Pancreas (tissue), 10 donors: ENCODE measurements at regions not wholly inside any gene's neighbourhood (a gene's known extent, or its start where the extent isn't known, plus 50 kb on each side); places are given as distances from the start of the nearest gene placed in this dataset.
"Not testable (repeated sequence)": the region's sequence is repeated elsewhere in the genome, so short reads cannot be mapped to it uniquely, and the experiment has no call there.

Experiments used
- ATAC-seq, 4 donors: fragments of 200-7000 bp; cut with Tn5 transposase; one replicate each; pipeline versions ENCODE4 v1.8.0 to v1.9.1; 2020; ENCODE audit warnings: mild to moderate bottlenecking in 4 of 4, moderate library complexity in 4 of 4
- DNase-seq, 6 donors: peaks; one replicate each; pipeline ENCODE4 v3.0.0-alpha.2; 2020
- FAIRE-seq: peaks from 2 replicates; lab custom pipeline; 2012; peaks lifted over from hg19 to GRCh38; lab: Jason Lieb, UNC
- H3K27ac ChIP-seq, 4 donors: fragments of 200-600 bp; sonication (generic); 1 replicate in 3 of 4; 2 replicates in 1 of 4; pipeline versions ENCODE4 v1.5.0 to v1.8.0; 2020
- H3K27me3 ChIP-seq, 4 donors: fragments of 200-600 bp; one replicate each; pipeline ENCODE4 v1.8.0; 2021
- H3K36me3 ChIP-seq, 3 donors: fragments of 200-600 bp; sonication (generic) in 1 of 3; one replicate each; pipeline versions ENCODE4 v1.5.0 to v1.8.0; 2020 to 2021
- H3K4me1 ChIP-seq, 3 donors: fragments of 200-600 bp; one replicate each; pipeline ENCODE4 v1.8.0; 2021
- H3K4me3 ChIP-seq, 4 donors: fragments of 200-600 bp; sonication (generic) in 2 of 4; one replicate each; pipeline versions ENCODE4 v1.5.0 to v1.8.0; 2020 to 2021
- H3K9me3 ChIP-seq, 4 donors: fragments of 200-600 bp; one replicate each; pipeline ENCODE4 v1.8.0; 2021
- CTCF ChIP-seq, 4 donors: fragments of 200-600 bp; sonication (generic) in 3 of 4; IDR thresholded peaks; one replicate each; pipeline versions ENCODE4 v1.5.0 to v1.8.0; 2021; ENCODE audit warnings: antibody characterized with exemption in 4 of 4
- WGBS, 2 donors: extraction: QIAGEN DNeasy Blood & Tissue Kit; methylation state at CpG; one replicate each; pipeline ENCODE4 v1.1.7; 2013; 5-methylcytosine and 5-hydroxymethylcytosine counted together
- intact Hi-C, 3 donors: fragments of 100-400 bp; cut with DNase I; formaldehyde crosslinking; loops; one replicate each; pipeline versions ENCODE4 v1.11.1 to v1.14.2; 2022
- donor health status: healthy with polysubstance abuse.
- donor health status: DM: no; HTN: no; CAD: no; lungs with moderate emphysema.
- donor health status: DM: no; HTN: no; CAD: no.
- donor health status: control.
- donor health status: control.
- donor health status: Bipolar disorder and iron deficiency.
- donor health status: DM: yes; HTN: yes; CAD: no.
- donor health status: DM: no; HTN: no; CAD: no.
- donor health status: DM: no; HTN: no; CAD: no.
- donor health status: DM: yes; HTN: yes; CAD: no.

DNA sequence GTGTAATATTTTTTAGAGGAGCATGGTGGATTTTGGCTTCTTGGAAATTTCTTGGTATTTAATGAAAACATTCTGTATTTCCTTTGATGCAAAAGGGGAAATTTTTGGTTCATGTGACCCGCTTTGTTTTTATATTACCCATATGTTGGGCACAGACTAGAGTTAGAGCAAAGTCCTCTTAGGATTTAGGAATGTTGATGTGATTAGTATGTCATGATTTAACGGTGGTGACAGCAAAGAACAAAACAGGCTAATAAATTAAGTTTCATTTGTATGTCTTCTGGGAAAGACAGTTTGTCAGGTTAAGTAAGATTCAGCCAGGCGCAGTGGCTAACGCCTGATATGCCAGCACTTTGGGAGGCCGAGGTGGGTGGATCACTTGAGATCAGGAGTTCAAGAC, 304.6 kb downstream of the REEP3 start:
- no peaks in the 10 kb centered on the region for H3K4me1 ChIP-seq
- 66 to 70% methylated on average over 5 of the region's 5 CpGs for WGBS, 2 donors
- no peak overlapping the region for H3K4me3 ChIP-seq
- H3K27ac ChIP-seq, result no peak overlapping the region
- no peaks in the 10 kb centered on the region for H3K9me3 ChIP-seq
- no peak for TF ChIP-seq CTCF (IDR thresholded peaks at IDR 0.05)
- FAIRE-seq, result no peak
- DNase-seq, result no peak
- ATAC-seq, result no peak
- no peaks in the 10 kb centered on the region for H3K27me3 ChIP-seq
- no peaks in the 10 kb centered on the region for H3K36me3 ChIP-seq
- intact Hi-C loops, result no loop called here

GRCh38 chr10:63827018-63827417, 305.8 kb downstream of the REEP3 start:
- intact Hi-C loops, H3K27me3 ChIP-seq, H3K4me3 ChIP-seq, H3K36me3 ChIP-seq, H3K9me3 ChIP-seq, FAIRE-seq, H3K4me1 ChIP-seq, H3K27ac ChIP-seq, ATAC-seq, DNase-seq: not testable (repeated sequence)
- WGBS, 2 donors, result 57 to 58% methylated on average over 3 of the region's 3 CpGs

DNA sequence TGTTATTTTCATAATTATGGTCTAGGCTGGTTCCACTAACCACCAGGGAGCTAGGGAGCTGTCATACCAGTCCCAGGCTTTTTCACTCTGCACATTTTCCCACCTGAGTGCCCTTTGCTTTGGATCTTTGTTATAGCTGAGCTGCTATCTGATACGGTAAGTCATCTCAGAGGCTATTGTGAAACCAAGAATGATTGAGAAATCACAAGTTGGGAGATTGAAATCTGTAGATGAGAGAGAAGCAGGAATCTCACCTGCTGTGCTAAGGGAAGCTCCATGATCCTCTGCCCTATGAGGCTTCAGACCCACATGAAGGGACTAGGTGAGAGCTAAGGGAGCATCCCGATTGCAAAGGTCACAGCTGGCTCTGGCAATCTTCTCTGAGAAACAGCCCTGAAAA, 307.8 kb downstream of the REEP3 start:
- intact Hi-C loops, result no loop called here
- DNase-seq (no peak), FAIRE-seq (no peak), ATAC-seq (no peak)
- no peak overlapping the region for H3K4me3 ChIP-seq
- TF ChIP-seq CTCF (IDR thresholded peaks at IDR 0.05), result no peak
- H3K9me3 ChIP-seq, result no peaks in the 10 kb centered on the region
- H3K36me3 ChIP-seq, result no peaks in the 10 kb centered on the region
- no peaks in the 10 kb centered on the region for H3K4me1 ChIP-seq
- no peaks in the 10 kb centered on the region for H3K27me3 ChIP-seq
- 47 to 55% methylated on average over 2 of the region's 2 CpGs for WGBS, 2 donors
- H3K27ac ChIP-seq, result no peak overlapping the region

DNA sequence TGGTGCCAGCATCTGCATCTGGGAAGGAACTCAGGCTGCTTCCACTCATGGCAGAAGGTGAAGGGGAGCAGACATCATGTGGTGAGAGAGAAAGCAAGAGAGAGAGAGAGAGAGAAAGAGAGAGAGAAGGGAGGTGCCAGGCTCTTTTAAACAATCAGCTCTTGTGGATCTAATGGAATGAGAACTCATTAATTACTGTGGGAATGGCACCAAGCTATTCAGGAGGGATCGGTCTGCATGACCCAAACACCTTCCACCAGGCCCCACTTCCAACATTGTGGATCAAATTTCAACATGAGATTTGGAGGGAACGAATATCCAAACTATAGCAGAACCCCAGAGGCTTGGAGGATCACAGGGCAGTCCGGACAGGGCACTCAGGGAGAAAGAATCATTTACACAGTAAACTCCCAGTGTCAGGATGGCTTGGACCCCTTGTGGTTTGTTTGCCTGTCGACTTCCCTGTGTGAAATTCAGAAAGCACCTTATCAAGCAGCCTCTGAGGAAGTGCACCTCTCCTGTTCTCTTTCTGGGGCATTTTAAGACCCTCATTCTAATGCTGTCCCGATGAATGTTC, 308.5 kb downstream of the REEP3 start:
- FAIRE-seq, result no peak
- TF ChIP-seq CTCF (IDR thresholded peaks at IDR 0.05), result no peak
- WGBS, 2 donors, result 23 to 27% methylated on average over 5 of the region's 5 CpGs

GRCh38 chr10:63832686-63833085, 311.5 kb downstream of the REEP3 start:
- no peaks in the 10 kb centered on the region for H3K4me1 ChIP-seq
- TF ChIP-seq CTCF (IDR thresholded peaks at IDR 0.05), result no peak
- no peak overlapping the region for H3K4me3 ChIP-seq
- DNase-seq, result no peak
- no peak for FAIRE-seq
- no peak for ATAC-seq
- H3K27me3 ChIP-seq, result no peaks in the 10 kb centered on the region
- H3K27ac ChIP-seq, result no peak overlapping the region
- no peaks in the 10 kb centered on the region for H3K36me3 ChIP-seq
- no peaks in the 10 kb centered on the region for H3K9me3 ChIP-seq
- intact Hi-C loops, result no loop called here

More for the DNA sequence above, 308.5 kb downstream of the REEP3 start:
- peak in 1 of 4 donors; percentile 62 for ATAC-seq
- H3K4me3 ChIP-seq, result no peak overlapping the region
- no peaks in the 10 kb centered on the region for H3K27me3 ChIP-seq
- H3K9me3 ChIP-seq, result no peaks in the 10 kb centered on the region
- H3K27ac ChIP-seq, result no peak overlapping the region
- no peaks in the 10 kb centered on the region for H3K36me3 ChIP-seq
- intact Hi-C loops, result no loop called here
- no peak for DNase-seq
- no peaks in the 10 kb centered on the region for H3K4me1 ChIP-seq
